ENCODE measurements at regions not wholly inside any gene's neighbourhood (a gene's known extent, or its start where the extent isn't known, plus 50 kb on each side); places are given as distances from the start of the nearest gene placed in this dataset.

DNA sequence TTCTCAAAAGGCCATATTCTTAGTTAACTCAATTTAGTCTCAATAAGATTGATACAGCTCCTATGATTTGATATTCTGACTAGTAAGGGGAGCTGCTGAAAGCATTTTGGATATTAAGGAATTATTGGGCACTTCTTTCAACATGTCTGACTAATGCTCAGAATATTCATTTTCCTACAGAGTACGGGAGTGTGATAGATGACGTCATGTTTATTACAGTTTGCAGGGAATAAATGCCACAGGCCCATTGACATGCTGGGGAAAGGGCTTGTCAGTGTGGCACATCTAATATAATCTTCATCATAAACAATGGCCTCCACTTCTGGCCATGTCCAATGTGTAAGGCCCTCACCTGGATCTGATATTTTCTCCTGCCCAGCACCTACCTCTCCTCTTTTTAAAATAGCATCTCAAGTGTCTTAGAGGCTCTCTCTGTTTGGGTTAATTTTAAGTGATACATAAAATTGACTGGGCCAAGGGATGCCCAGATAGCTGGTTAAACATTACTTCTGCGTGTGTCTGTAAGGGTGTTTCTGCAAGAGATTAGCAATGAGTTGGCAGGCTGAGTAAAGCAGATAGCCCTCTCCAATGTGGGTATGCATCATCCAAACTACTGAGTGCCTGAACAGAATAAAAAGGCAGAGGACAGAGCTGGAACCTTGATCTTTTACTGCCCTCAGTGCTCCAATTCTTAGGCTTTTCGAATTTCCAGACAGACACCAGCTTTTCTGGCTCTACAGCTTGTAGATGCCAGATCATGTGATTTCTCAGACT is 99.3 kb downstream of the SLC24A2 start:
- H3K4me3 ChIP-seq (ENCODE audit: low read depth, low read length, poor library complexity, severe bottlenecking): no peak overlapping the region
- no peak overlapping the region for H3K4me2 ChIP-seq (ENCODE audit: low read length)
- H3K36me3 ChIP-seq (ENCODE audit: insufficient read depth, low read length): no peaks in the 10 kb centered on the region
- H3K9me2 ChIP-seq (ENCODE audit: low read depth, low read length): no peaks in the 10 kb centered on the region
- TF ChIP-seq EZH2 (IDR thresholded peaks at IDR 0.05; ENCODE audit: borderline replicate concordance, low read length): no peak
- TF ChIP-seq, protein P1, sequence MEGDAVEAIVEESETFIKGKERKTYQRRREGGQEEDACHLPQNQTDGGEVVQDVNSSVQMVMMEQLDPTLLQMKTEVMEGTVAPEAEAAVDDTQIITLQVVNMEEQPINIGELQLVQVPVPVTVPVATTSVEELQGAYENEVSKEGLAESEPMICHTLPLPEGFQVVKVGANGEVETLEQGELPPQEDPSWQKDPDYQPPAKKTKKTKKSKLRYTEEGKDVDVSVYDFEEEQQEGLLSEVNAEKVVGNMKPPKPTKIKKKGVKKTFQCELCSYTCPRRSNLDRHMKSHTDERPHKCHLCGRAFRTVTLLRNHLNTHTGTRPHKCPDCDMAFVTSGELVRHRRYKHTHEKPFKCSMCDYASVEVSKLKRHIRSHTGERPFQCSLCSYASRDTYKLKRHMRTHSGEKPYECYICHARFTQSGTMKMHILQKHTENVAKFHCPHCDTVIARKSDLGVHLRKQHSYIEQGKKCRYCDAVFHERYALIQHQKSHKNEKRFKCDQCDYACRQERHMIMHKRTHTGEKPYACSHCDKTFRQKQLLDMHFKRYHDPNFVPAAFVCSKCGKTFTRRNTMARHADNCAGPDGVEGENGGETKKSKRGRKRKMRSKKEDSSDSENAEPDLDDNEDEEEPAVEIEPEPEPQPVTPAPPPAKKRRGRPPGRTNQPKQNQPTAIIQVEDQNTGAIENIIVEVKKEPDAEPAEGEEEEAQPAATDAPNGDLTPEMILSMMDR (IDR thresholded peaks at IDR 0.05; ENCODE audit: low read length): no peak
- no peaks in the 10 kb centered on the region for H4K20me1 ChIP-seq (ENCODE audit: insufficient read depth, low read length)
- no peaks in the 10 kb centered on the region for H3K9me3 ChIP-seq (ENCODE audit: low read length)
- no peak overlapping the region for H2AFZ ChIP-seq (ENCODE audit: low read length)
- H3K4me1 ChIP-seq (ENCODE audit: insufficient read depth, low read length, severe bottlenecking): no peaks in the 10 kb centered on the region
- H3K27me3 ChIP-seq (ENCODE audit: insufficient read depth, low read length): no peaks in the 10 kb centered on the region
- H3K9ac ChIP-seq (ENCODE audit: low read length): no peak overlapping the region
- no peak overlapping the region for H3K27ac ChIP-seq (ENCODE audit: low read depth, low read length, poor library complexity, severe bottlenecking)
- H3F3A ChIP-seq (ENCODE audit: insufficient read depth, low read length): no peaks in the 10 kb centered on the region
- no peaks in the 10 kb centered on the region for H3K79me2 ChIP-seq (ENCODE audit: insufficient read depth, low read length)

GRCh38 chr9:19683715-19684114 is 105.1 kb downstream of the SLC24A2 start:
- H3K9ac ChIP-seq (ENCODE audit: low read length): no peak overlapping the region

DNA sequence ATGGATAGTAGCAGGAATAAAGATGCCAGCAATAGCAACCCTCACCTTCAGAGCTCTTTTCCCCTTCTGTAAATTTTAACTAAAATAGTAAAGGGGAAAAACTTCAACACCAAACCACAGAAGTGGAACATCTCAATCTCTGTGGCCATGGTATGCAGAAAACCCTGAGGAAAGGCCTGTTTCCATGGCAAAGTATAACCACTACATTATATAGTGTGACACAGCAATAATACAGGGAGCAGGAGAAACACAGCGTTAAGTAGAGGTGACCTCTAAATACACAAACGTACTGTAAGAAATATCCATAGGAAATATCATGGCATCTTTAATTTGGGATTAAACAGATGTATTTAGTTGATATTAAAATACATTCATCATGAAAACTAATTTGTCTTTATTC is 106.4 kb downstream of the SLC24A2 start:
- no peaks in the 10 kb centered on the region for H4K20me1 ChIP-seq (ENCODE audit: insufficient read depth, low read length)
- no peak overlapping the region for H3K27ac ChIP-seq (ENCODE audit: low read depth, low read length, poor library complexity, severe bottlenecking)
- H3K9ac ChIP-seq (ENCODE audit: low read length): no peak overlapping the region
- no peaks in the 10 kb centered on the region for H3F3A ChIP-seq (ENCODE audit: insufficient read depth, low read length)
- no peaks in the 10 kb centered on the region for H3K27me3 ChIP-seq (ENCODE audit: insufficient read depth, low read length)
- H3K4me3 ChIP-seq (ENCODE audit: low read depth, low read length, poor library complexity, severe bottlenecking): no peak overlapping the region
- H2AFZ ChIP-seq (ENCODE audit: low read length): no peak overlapping the region
- no peaks in the 10 kb centered on the region for H3K9me2 ChIP-seq (ENCODE audit: low read depth, low read length)
- H3K4me2 ChIP-seq (ENCODE audit: low read length): no peak overlapping the region
- H3K79me2 ChIP-seq (ENCODE audit: insufficient read depth, low read length): no peaks in the 10 kb centered on the region
- no peaks in the 10 kb centered on the region for H3K36me3 ChIP-seq (ENCODE audit: insufficient read depth, low read length)
- H3K9me3 ChIP-seq (ENCODE audit: low read length): no peaks in the 10 kb centered on the region
- no peaks in the 10 kb centered on the region for H3K4me1 ChIP-seq (ENCODE audit: insufficient read depth, low read length, severe bottlenecking)
- TF ChIP-seq EZH2 (IDR thresholded peaks at IDR 0.05; ENCODE audit: borderline replicate concordance, low read length): no peak
- TF ChIP-seq, protein P1 (IDR thresholded peaks at IDR 0.05; ENCODE audit: low read length): no peak

More at GRCh38 chr9:19683715-19684114, 105.1 kb downstream of the SLC24A2 start:
- no peak overlapping the region for H2AFZ ChIP-seq (ENCODE audit: low read length)
- H3K9me3 ChIP-seq (ENCODE audit: low read length): no peaks in the 10 kb centered on the region
- H3K4me2 ChIP-seq (ENCODE audit: low read length): no peak overlapping the region
- H3K4me3 ChIP-seq (ENCODE audit: low read depth, low read length, poor library complexity, severe bottlenecking): no peak overlapping the region
- no peaks in the 10 kb centered on the region for H3K27me3 ChIP-seq (ENCODE audit: insufficient read depth, low read length)
- no peak overlapping the region for H3K27ac ChIP-seq (ENCODE audit: low read depth, low read length, poor library complexity, severe bottlenecking)
- no peaks in the 10 kb centered on the region for H4K20me1 ChIP-seq (ENCODE audit: insufficient read depth, low read length)
- no peaks in the 10 kb centered on the region for H3K4me1 ChIP-seq (ENCODE audit: insufficient read depth, low read length, severe bottlenecking)
- no peaks in the 10 kb centered on the region for H3K9me2 ChIP-seq (ENCODE audit: low read depth, low read length)
- H3K36me3 ChIP-seq (ENCODE audit: insufficient read depth, low read length): no peaks in the 10 kb centered on the region
- no peaks in the 10 kb centered on the region for H3F3A ChIP-seq (ENCODE audit: insufficient read depth, low read length)
- no peaks in the 10 kb centered on the region for H3K79me2 ChIP-seq (ENCODE audit: insufficient read depth, low read length)
- no peak for TF ChIP-seq EZH2 (IDR thresholded peaks at IDR 0.05; ENCODE audit: borderline replicate concordance, low read length)

DNA sequence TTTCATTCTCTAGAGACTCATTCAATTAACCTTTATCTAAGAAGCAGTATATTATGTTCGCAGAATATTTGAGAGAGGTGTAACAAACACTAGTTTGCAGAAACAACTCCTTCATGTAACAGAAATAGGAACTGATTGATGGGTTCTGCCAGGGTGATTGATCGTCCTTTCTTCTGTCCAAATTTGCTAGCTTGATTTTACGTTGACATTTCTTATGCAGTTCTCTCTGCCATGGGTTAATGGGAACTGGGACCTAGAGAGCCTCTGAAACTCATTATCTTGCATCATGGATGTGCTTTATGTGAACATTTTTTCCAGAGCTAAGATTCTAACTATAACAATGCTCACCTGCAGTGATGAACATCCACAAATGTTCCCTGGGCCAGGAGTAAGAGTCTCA is 107.0 kb downstream of the SLC24A2 start:
- Histone ChIP-seq H3K4me1 (ENCODE audit: insufficient read depth, low read length, severe bottlenecking) (no peaks in the 10 kb centered on the region), H3F3A (ENCODE audit: insufficient read depth, low read length) (no peaks in the 10 kb centered on the region), H3K36me3 (ENCODE audit: insufficient read depth, low read length) (no peaks in the 10 kb centered on the region), H3K9ac (ENCODE audit: low read length) (no peak overlapping the region), H4K20me1 (ENCODE audit: insufficient read depth, low read length) (no peaks in the 10 kb centered on the region), H2AFZ (ENCODE audit: low read length) (no peak overlapping the region), H3K9me3 (ENCODE audit: low read length) (no peaks in the 10 kb centered on the region), H3K4me2 (ENCODE audit: low read length) (no peak overlapping the region), H3K27me3 (ENCODE audit: insufficient read depth, low read length) (no peaks in the 10 kb centered on the region), H3K27ac (ENCODE audit: low read depth, low read length, poor library complexity, severe bottlenecking) (no peak overlapping the region), H3K9me2 (ENCODE audit: low read depth, low read length) (no peaks in the 10 kb centered on the region), H3K4me3 (ENCODE audit: low read depth, low read length, poor library complexity, severe bottlenecking) (no peak overlapping the region), H3K79me2 (ENCODE audit: insufficient read depth, low read length) (no peaks in the 10 kb centered on the region)
- no peak for TF ChIP-seq EZH2 (IDR thresholded peaks at IDR 0.05; ENCODE audit: borderline replicate concordance, low read length)
- TF ChIP-seq, protein P1 (IDR thresholded peaks at IDR 0.05; ENCODE audit: low read length): no peak
